Mesendoderm (in vitro differentiated cells): ENCODE measurements at regions not wholly inside any gene's neighbourhood (a gene's known extent, or its start where the extent isn't known, plus 50 kb on each side); places are given as distances from the start of the nearest gene placed in this dataset.

Experiments used
- DNase-seq: peaks from one replicate; pipeline ENCODE4 v3.0.0; 2013
- H2AK5ac ChIP-seq: 2 replicates; pipeline ENCODE4 v1.6.1; 2013; ENCODE audit warnings: low read length, inconsistent platforms
- H2BK120ac ChIP-seq: 2 replicates; pipeline ENCODE4 v1.6.1; 2013; ENCODE audit warnings: low read depth, mild to moderate bottlenecking, low read length, moderate library complexity, mixed read lengths
- H2BK15ac ChIP-seq: replicated peaks from 2 replicates; pipeline ENCODE4 v1.6.1; 2013; ENCODE audit warnings: low read depth, mild to moderate bottlenecking, moderate library complexity
- H2BK5ac ChIP-seq: 2 replicates; pipeline ENCODE4 v1.6.1; 2013; ENCODE audit warnings: low read length, inconsistent platforms
- H3K18ac ChIP-seq: 2 replicates; pipeline ENCODE4 v1.6.1; 2013; ENCODE audit warnings: mild to moderate bottlenecking, low read length, mixed read lengths
- H3K23ac ChIP-seq: one replicate; pipeline ENCODE4 v1.6.1; 2013; ENCODE audit warnings: low read length
- H3K27ac ChIP-seq: 2 replicates; pipeline ENCODE4 v1.5.1; 2013; ENCODE audit warnings: low read depth, mild to moderate bottlenecking, inconsistent platforms, low read length, moderate library complexity
- H3K27me3 ChIP-seq: 2 replicates; pipeline ENCODE4 v1.6.1; 2013; ENCODE audit warnings: low read length, control low read depth, mild to moderate bottlenecking, inconsistent platforms; ENCODE audit not compliant: insufficient read depth, poor library complexity
- H3K36me3 ChIP-seq: 2 replicates; pipeline ENCODE4 v1.6.1; 2013; ENCODE audit warnings: low read length, inconsistent platforms; ENCODE audit not compliant: control insufficient read depth, insufficient read depth
- H3K4ac ChIP-seq: one replicate; pipeline ENCODE4 v1.6.1; 2013; ENCODE audit warnings: low read depth, mild to moderate bottlenecking, low read length, moderate library complexity
- H3K4me1 ChIP-seq: 2 replicates; pipeline ENCODE4 v1.6.1; 2013; ENCODE audit warnings: low read depth, low read length, inconsistent platforms; ENCODE audit not compliant: control insufficient read depth
- H3K4me2 ChIP-seq: 2 replicates; pipeline ENCODE4 v1.6.1; 2013; ENCODE audit warnings: low read length
- H3K4me3 ChIP-seq: 2 replicates; pipeline ENCODE4 v1.5.1; 2013; ENCODE audit warnings: mild to moderate bottlenecking, low read length
- H3K56ac ChIP-seq: one replicate; pipeline ENCODE4 v1.6.1; 2013; ENCODE audit warnings: low read length
- H3K79me1 ChIP-seq: 2 replicates; pipeline ENCODE4 v1.6.1; 2013; ENCODE audit warnings: low read length, inconsistent platforms
- H3K79me2 ChIP-seq: 2 replicates; pipeline ENCODE4 v1.6.1; 2013; ENCODE audit warnings: mild to moderate bottlenecking, low read length; ENCODE audit not compliant: control insufficient read depth, insufficient read depth
- H3K9ac ChIP-seq: 2 replicates; pipeline ENCODE4 v1.6.1; 2013; ENCODE audit warnings: low read length, inconsistent platforms
- H4K5ac ChIP-seq: one replicate; pipeline ENCODE4 v1.6.1; 2013; ENCODE audit warnings: low read length
- H4K8ac ChIP-seq: one replicate; pipeline ENCODE4 v1.6.1; 2013; ENCODE audit warnings: low read depth, mild to moderate bottlenecking, control low read depth, low read length, moderate library complexity
- WGBS: extraction: QIAGEN DNeasy Blood & Tissue Kit; methylation state at CpG from one replicate; pipeline ENCODE4 v1.1.7; 2013; ENCODE audit warnings: low lambda C conversion rate, missing lambda C conversion rate; ENCODE audit not compliant: insufficient coverage; ENCODE audit errors: extremely low coverage; 5-methylcytosine and 5-hydroxymethylcytosine counted together

- no peak for DNase-seq
- no peak overlapping the region for H2BK15ac ChIP-seq
- H3K4ac ChIP-seq: no peak overlapping the region
- no peak overlapping the region for H3K27ac ChIP-seq
- no peaks in the 10 kb centered on the region for H3K27me3 ChIP-seq
- no peaks in the 10 kb centered on the region for H3K79me2 ChIP-seq
- H3K9ac ChIP-seq: no peak overlapping the region
- no peak overlapping the region for H3K4me2 ChIP-seq
- no peaks in the 10 kb centered on the region for H3K79me1 ChIP-seq
- no peak overlapping the region for H2BK120ac ChIP-seq
- H3K4me3 ChIP-seq: no peak overlapping the region
- no peak overlapping the region for H4K8ac ChIP-seq
- H3K56ac ChIP-seq: no peak overlapping the region
- H3K4me1 ChIP-seq: no peaks in the 10 kb centered on the region
- no peak overlapping the region for H3K18ac ChIP-seq
- no peak overlapping the region for H4K5ac ChIP-seq
- H3K36me3 ChIP-seq: no peaks in the 10 kb centered on the region
- H2BK5ac ChIP-seq: no peak overlapping the region
- H2AK5ac ChIP-seq: no peak overlapping the region
- H3K23ac ChIP-seq: no peak overlapping the region
Observed at GRCh38 chr6:84508334-84508733, 256.1 kb downstream of the TBX18 start.

GRCh38 chr6:84504025-84504424, 260.4 kb downstream of the TBX18 start:
- no peak overlapping the region for H3K27ac ChIP-seq
- no peak overlapping the region for H3K4ac ChIP-seq
- H3K9ac ChIP-seq: no peak overlapping the region

DNA sequence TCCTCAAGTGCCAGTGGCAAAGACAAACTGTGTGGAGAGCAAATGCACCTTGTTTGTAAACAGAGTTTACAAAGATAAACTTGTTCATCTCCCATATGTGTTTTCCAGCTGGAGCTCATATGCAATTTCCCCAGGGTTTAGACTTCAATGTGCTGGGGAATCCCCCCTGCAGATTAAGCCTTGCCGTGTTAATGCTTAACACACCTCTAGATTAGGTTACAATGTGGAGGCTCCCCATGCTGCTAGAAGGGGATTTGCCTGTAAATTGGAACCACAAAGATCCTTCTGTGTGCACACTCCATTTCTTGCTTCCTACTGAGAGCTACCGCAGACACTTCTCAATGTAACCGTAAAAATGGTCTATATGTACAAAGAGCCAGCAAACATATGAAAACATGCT, 263.1 kb downstream of the TBX18 start:
- H4K8ac ChIP-seq: no peak overlapping the region
- H3K4me2 ChIP-seq: no peak overlapping the region
- H3K79me1 ChIP-seq: no peaks in the 10 kb centered on the region
- no peak overlapping the region for H3K4ac ChIP-seq
- H3K18ac ChIP-seq: no peak overlapping the region
- no peaks in the 10 kb centered on the region for H3K36me3 ChIP-seq
- no CpG with 5 or more reads among the region's 3 CpGs for WGBS
- DNase-seq: peak; percentile 16
- no peaks in the 10 kb centered on the region for H3K79me2 ChIP-seq
- H3K27me3 ChIP-seq: no peaks in the 10 kb centered on the region
- H3K9ac ChIP-seq: no peak overlapping the region
- no peak overlapping the region for H3K56ac ChIP-seq
- no peak overlapping the region for H2BK15ac ChIP-seq
- no peak overlapping the region for H2BK5ac ChIP-seq
- no peak overlapping the region for H2BK120ac ChIP-seq
- no peak overlapping the region for H3K23ac ChIP-seq
- no peak overlapping the region for H4K5ac ChIP-seq
- H2AK5ac ChIP-seq: no peak overlapping the region
- no peak overlapping the region for H3K27ac ChIP-seq
- H3K4me1 ChIP-seq: no peaks in the 10 kb centered on the region
- H3K4me3 ChIP-seq: no peak overlapping the region

More at GRCh38 chr6:84504025-84504424, 260.4 kb downstream of the TBX18 start:
- Histone ChIP-seq H3K23ac (no peak overlapping the region), H3K4me1 (no peaks in the 10 kb centered on the region), H4K8ac (no peak overlapping the region), H3K18ac (no peak overlapping the region), H3K4me2 (no peak overlapping the region), H3K36me3 (no peaks in the 10 kb centered on the region), H2BK120ac (no peak overlapping the region), H4K5ac (no peak overlapping the region), H3K27me3 (no peaks in the 10 kb centered on the region), H3K79me2 (no peaks in the 10 kb centered on the region), H2BK15ac (no peak overlapping the region), H2AK5ac (no peak overlapping the region), H3K56ac (no peak overlapping the region), H3K4me3 (no peak overlapping the region), H2BK5ac (no peak overlapping the region), H3K79me1 (no peaks in the 10 kb centered on the region)
- WGBS: no CpG with 5 or more reads among the region's 2 CpGs
- no peak for DNase-seq

GRCh38 chr6:84500726-84501125, 263.7 kb downstream of the TBX18 start:
- no peak overlapping the region for H3K56ac ChIP-seq
- no CpG with 5 or more reads among the region's 3 CpGs for WGBS
- H3K27ac ChIP-seq: no peak overlapping the region
- no peak overlapping the region for H3K9ac ChIP-seq
- no peaks in the 10 kb centered on the region for H3K79me1 ChIP-seq
- H3K18ac ChIP-seq: no peak overlapping the region
- no peak overlapping the region for H3K4ac ChIP-seq
- no peak overlapping the region for H2BK120ac ChIP-seq
- no peaks in the 10 kb centered on the region for H3K27me3 ChIP-seq
- H3K4me2 ChIP-seq: no peak overlapping the region
- no peaks in the 10 kb centered on the region for H3K4me1 ChIP-seq
- H4K5ac ChIP-seq: no peak overlapping the region
- no peak for DNase-seq
- H3K79me2 ChIP-seq: no peaks in the 10 kb centered on the region
- H3K36me3 ChIP-seq: no peaks in the 10 kb centered on the region
- no peak overlapping the region for H4K8ac ChIP-seq
- no peak overlapping the region for H2BK15ac ChIP-seq
- no peak overlapping the region for H2BK5ac ChIP-seq
- H3K4me3 ChIP-seq: no peak overlapping the region
- no peak overlapping the region for H3K23ac ChIP-seq
- H2AK5ac ChIP-seq: no peak overlapping the region

DNA sequence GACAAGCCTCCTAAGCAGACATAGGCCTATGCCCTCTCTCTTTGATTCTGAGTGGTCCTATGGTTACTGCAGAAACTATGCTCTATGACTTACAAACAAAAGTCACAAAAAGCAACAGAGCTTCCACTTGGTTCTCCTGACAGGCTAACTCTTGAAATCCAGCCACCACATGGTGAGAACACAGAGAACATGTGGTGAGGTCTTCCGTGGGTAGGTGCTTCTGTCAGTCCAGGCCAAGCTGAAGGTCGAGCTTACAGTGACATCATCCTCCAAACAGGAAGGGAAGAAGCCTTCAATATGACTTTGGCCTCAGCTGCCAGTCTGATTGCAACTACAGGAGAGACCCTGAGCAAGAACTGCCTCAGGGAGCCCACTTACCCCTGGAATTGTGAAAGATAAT, 265.5 kb downstream of the TBX18 start:
- no peak for DNase-seq
- Histone ChIP-seq H3K79me2 (no peaks in the 10 kb centered on the region), H3K23ac (no peak overlapping the region), H3K4me1 (no peaks in the 10 kb centered on the region), H3K27me3 (no peaks in the 10 kb centered on the region), H3K27ac (no peak overlapping the region), H4K5ac (no peak overlapping the region), H3K18ac (no peak overlapping the region), H3K4me2 (no peak overlapping the region), H2BK15ac (no peak overlapping the region), H3K56ac (no peak overlapping the region), H3K4me3 (no peak overlapping the region), H4K8ac (no peak overlapping the region), H3K79me1 (no peaks in the 10 kb centered on the region), H3K9ac (no peak overlapping the region), H2BK5ac (no peak overlapping the region), H3K4ac (no peak overlapping the region), H3K36me3 (no peaks in the 10 kb centered on the region), H2BK120ac (no peak overlapping the region), H2AK5ac (no peak overlapping the region)
- WGBS: no CpG with 5 or more reads among the region's 2 CpGs

DNA sequence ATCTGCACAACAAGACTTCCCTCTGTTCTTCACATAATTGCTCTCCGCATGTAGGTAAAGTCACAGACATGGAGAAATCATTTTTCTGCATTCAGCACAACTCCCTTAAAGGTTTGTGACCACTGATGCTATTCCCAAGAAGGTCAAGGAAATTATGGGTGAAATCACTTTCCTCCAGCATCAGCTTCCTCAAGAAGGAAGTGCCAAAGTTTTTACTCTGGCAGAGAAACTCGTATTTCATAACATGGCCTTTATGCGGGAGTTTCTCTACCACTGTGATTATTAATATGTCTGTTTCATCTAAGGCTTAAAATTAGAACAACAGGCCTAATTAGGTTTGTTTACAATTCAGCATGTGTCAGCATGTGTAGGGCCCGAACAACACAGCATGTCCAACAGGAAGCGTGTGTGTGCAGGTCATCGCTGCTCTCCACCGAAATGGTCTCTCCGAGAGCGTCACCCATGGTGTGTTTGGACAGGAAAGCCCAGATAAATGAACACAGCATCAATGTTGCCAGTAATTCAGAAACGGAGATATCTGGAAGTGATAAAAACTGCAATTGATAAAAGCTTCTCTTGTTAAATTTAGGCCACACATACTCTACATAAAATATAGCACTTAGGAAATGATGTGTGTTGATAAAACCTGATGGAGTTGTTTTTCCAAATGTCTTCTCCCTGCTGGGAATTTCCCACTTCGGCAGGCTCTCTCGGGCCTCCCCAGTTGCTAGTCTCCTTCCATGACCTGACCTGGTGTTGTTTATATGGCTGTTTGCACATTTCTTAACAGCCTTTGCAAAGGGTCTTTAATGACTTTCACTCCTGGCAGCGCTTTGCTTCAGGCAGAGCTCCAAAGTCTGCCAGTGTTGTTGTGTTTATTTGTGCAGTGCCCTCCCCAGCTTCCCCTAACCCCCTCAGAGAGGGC, 265.1 kb upstream of the CEP162 start:
- Histone ChIP-seq H3K79me2 (no peaks in the 10 kb centered on the region), H3K4me1 (no peaks in the 10 kb centered on the region), H3K27me3 (no peaks in the 10 kb centered on the region), H3K9ac (no peak overlapping the region), H3K79me1 (no peaks in the 10 kb centered on the region), H3K23ac (no peak overlapping the region), H3K4ac (no peak overlapping the region), H3K36me3 (no peaks in the 10 kb centered on the region), H2AK5ac (no peak overlapping the region), H4K8ac (no peak overlapping the region), H3K18ac (no peak overlapping the region), H2BK15ac (no peak overlapping the region), H3K4me3 (no peak overlapping the region), H4K5ac (no peak overlapping the region), H2BK120ac (no peak overlapping the region), H3K27ac (no peak overlapping the region), H3K56ac (no peak overlapping the region), H2BK5ac (no peak overlapping the region), H3K4me2 (no peak overlapping the region)
- DNase-seq: no peak
- no CpG with 5 or more reads among the region's 13 CpGs for WGBS
